RWPE2 (cell line): ENCODE measurements at regions not wholly inside any gene's neighbourhood (a gene's known extent, or its start where the extent isn't known, plus 50 kb on each side); places are given as distances from the start of the nearest gene placed in this dataset.

Experiments used
- ATAC-seq: fragments of 200-7000 bp; cut with Tn5 transposase; 3 replicates; pipeline ENCODE4 v1.9.1; 2021; ENCODE audit warnings: low read depth
- DNase-seq: peaks from one replicate; pipeline ENCODE4 v3.0.0-alpha.2; 2020; ENCODE audit warnings: low spot score
- H3K27ac ChIP-seq: fragments of 450-650 bp; 2 replicates; pipeline ENCODE4 v1.5.1; 2017; ENCODE audit warnings: mild to moderate bottlenecking; ENCODE audit not compliant: poor library complexity, severe bottlenecking
- H3K27me3 ChIP-seq: fragments of 250-450 bp; sonication (Bioruptor Pico); 2 replicates; pipeline ENCODE4 v1.5.1; 2021; ENCODE audit warnings: mild to moderate bottlenecking, moderate library complexity; ENCODE audit not compliant: insufficient read depth, poor library complexity, severe bottlenecking
- H3K36me3 ChIP-seq: fragments of 250-450 bp; sonication (Bioruptor Pico); 2 replicates; pipeline ENCODE4 v1.5.1; 2020; ENCODE audit warnings: low read depth, mild to moderate bottlenecking, moderate library complexity
- H3K4me1 ChIP-seq: fragments of 250-450 bp; sonication (Bioruptor Pico); 2 replicates; pipeline ENCODE4 v1.5.1; 2021; ENCODE audit warnings: mild to moderate bottlenecking, moderate library complexity; ENCODE audit not compliant: insufficient read depth, poor library complexity, severe bottlenecking
- H3K4me3 ChIP-seq: fragments of 250-450 bp; sonication (Bioruptor Pico); 2 replicates; pipeline ENCODE4 v1.5.1; 2021; ENCODE audit warnings: mild to moderate bottlenecking, moderate library complexity; ENCODE audit not compliant: severe bottlenecking
- H3K9me3 ChIP-seq: fragments of 250-450 bp; sonication (Bioruptor Pico); 2 replicates; pipeline ENCODE4 v1.5.1; 2021; ENCODE audit warnings: mild to moderate bottlenecking, moderate library complexity; ENCODE audit not compliant: severe bottlenecking
- CTCF ChIP-seq: fragments of 450-650 bp; IDR thresholded peaks from one replicate; pipeline ENCODE4 v1.5.1; 2017; ENCODE audit warnings: mild to moderate bottlenecking, moderate library complexity; ENCODE audit not compliant: poor library complexity, severe bottlenecking

GRCh38 chr11:127866109-127866508 is 721.2 kb downstream of the ETS1 start:
- Histone ChIP-seq H3K27me3 (no peaks in the 10 kb centered on the region), H3K27ac (no peak overlapping the region), H3K9me3 (no peaks in the 10 kb centered on the region), H3K4me1 (peaks cover 11% of the 10 kb centered on the region), H3K36me3 (no peaks in the 10 kb centered on the region), H3K4me3 (no peak overlapping the region)
- no peak for TF ChIP-seq CTCF
- ATAC-seq (peak; percentile 64; the same call in 2 of the 3 replicates), DNase-seq (no peak)

- Histone ChIP-seq H3K27ac (no peak overlapping the region), H3K36me3 (no peaks in the 10 kb centered on the region), H3K4me3 (no peak overlapping the region), H3K27me3 (no peaks in the 10 kb centered on the region), H3K4me1 (peaks cover 14% of the 10 kb centered on the region), H3K9me3 (no peaks in the 10 kb centered on the region)
- no peak for ATAC-seq
- DNase-seq, result no peak
- TF ChIP-seq CTCF, result no peak
These were observed 722.5 kb downstream of the ETS1 start for GRCh38 chr11:127864861-127865260.

GRCh38 chr11:127862406-127862805 is 725.0 kb downstream of the ETS1 start:
- no peaks in the 10 kb centered on the region for H3K27me3 ChIP-seq
- peak; percentile 58 for DNase-seq
- no peak for TF ChIP-seq CTCF
- ATAC-seq, result peak; percentile 93
- H3K4me1 ChIP-seq, result peaks cover 14% of the 10 kb centered on the region
- no peaks in the 10 kb centered on the region for H3K9me3 ChIP-seq
- H3K4me3 ChIP-seq, result no peak overlapping the region
- peak overlapping the region; percentile 11 for H3K27ac ChIP-seq
- H3K36me3 ChIP-seq, result no peaks in the 10 kb centered on the region

- ATAC-seq, result peak; percentile 63
These were observed 727.4 kb downstream of the ETS1 start for GRCh38 chr11:127859941-127860354.

More at GRCh38 chr11:127859941-127860354, 727.4 kb downstream of the ETS1 start:
- peaks cover 12% of the 10 kb centered on the region for H3K4me1 ChIP-seq
- no peaks in the 10 kb centered on the region for H3K9me3 ChIP-seq
- no peaks in the 10 kb centered on the region for H3K27me3 ChIP-seq
- DNase-seq, result no peak
- no peaks in the 10 kb centered on the region for H3K36me3 ChIP-seq
- TF ChIP-seq CTCF, result no peak
- no peak overlapping the region for H3K4me3 ChIP-seq
- peak overlapping the region; percentile 26 for H3K27ac ChIP-seq
